H1 (cell line): ENCODE measurements at regions not wholly inside any gene's neighbourhood (a gene's known extent, or its start where the extent isn't known, plus 50 kb on each side); places are given as distances from the start of the nearest gene placed in this dataset.

Experiments
- CTCF ChIA-PET: fragments of 300-600 bp; sonication (Branson Sonifier 250); formaldehyde crosslinking; loops from one replicate; lab custom pipeline; 2021; ENCODE audit not compliant: partially characterized antibody; lab: Charles Lee
- POLR2A ChIA-PET: fragments of 300-600 bp; sonication (Branson Sonifier 250); formaldehyde crosslinking; loops from one replicate; lab custom pipeline; 2021; ENCODE audit warnings: inconsistent platforms; ENCODE audit not compliant: partially characterized antibody; lab: Charles Lee
- DNase-seq, 2 experiments: peaks; one replicate each; pipeline versions ENCODE4 v3.0.0 to v3.0.0-alpha.2; 2010 to 2022; ENCODE audit warnings: low spot score in 2 of 2, low read depth in 1 of 2, mixed read lengths in 1 of 2
- FAIRE-seq: peaks from 2 replicates; lab custom pipeline; 2011; peaks lifted over from hg19 to GRCh38; lab: Jason Lieb, UNC
- H2AFZ ChIP-seq: 2 replicates; pipeline ENCODE4 v1.8.1; 2012; ENCODE audit warnings: low read length, inconsistent platforms
- H2AK5ac ChIP-seq: 2 replicates; pipeline ENCODE4 v1.6.1; 2013; ENCODE audit warnings: low read depth, low read length
- H2BK120ac ChIP-seq: replicated peaks from 2 replicates; pipeline ENCODE3; 2013; ENCODE audit warnings: low read depth, low read length, inconsistent platforms
- H2BK12ac ChIP-seq: 2 replicates; pipeline ENCODE4 v1.6.1; 2013; ENCODE audit warnings: low read depth, low read length
- H2BK15ac ChIP-seq: 2 replicates; pipeline ENCODE4 v1.6.1; 2013; ENCODE audit warnings: low read length
- H2BK20ac ChIP-seq: 2 replicates; pipeline ENCODE4 v1.6.1; 2013; ENCODE audit warnings: low read length
- H2BK5ac ChIP-seq: 2 replicates; pipeline ENCODE4 v1.6.1; 2013; ENCODE audit warnings: low read depth, low read length
- H3K14ac ChIP-seq: 2 replicates; pipeline ENCODE4 v1.6.1; 2013; ENCODE audit warnings: inconsistent platforms; ENCODE audit not compliant: insufficient read length
- H3K18ac ChIP-seq: 2 replicates; pipeline ENCODE4 v1.6.1; 2013; ENCODE audit warnings: low read length; ENCODE audit errors: extremely low read depth
- H3K23ac ChIP-seq: 2 replicates; pipeline ENCODE4 v1.6.1; 2013; ENCODE audit warnings: inconsistent platforms; ENCODE audit not compliant: insufficient read length
- H3K23me2 ChIP-seq: 2 replicates; pipeline ENCODE4 v1.6.1; 2013; ENCODE audit warnings: low read depth, low read length
- H3K27ac ChIP-seq: 2 replicates; pipeline ENCODE4 v1.6.1; 2011; ENCODE audit warnings: low read depth, low read length, inconsistent platforms
- H3K27me3 ChIP-seq, 4 experiments: replicated peaks in 1 of 4; 1 replicate in 1 of 4; 2 replicates in 3 of 4; pipeline versions ENCODE4 v1.6.1 to v1.8.1; 2011 to 2013; ENCODE audit warnings: low read length in 3 of 4, mild to moderate bottlenecking in 3 of 4, inconsistent platforms in 2 of 4, mixed read lengths in 2 of 4, moderate library complexity in 1 of 4; ENCODE audit not compliant: control insufficient read depth in 3 of 4, insufficient read depth in 3 of 4; ENCODE audit errors: extremely low read depth in 1 of 4
- H3K36me3 ChIP-seq, 4 experiments: 2 replicates each; pipeline versions ENCODE4 v1.6.1 to v1.8.1; 2011 to 2013; ENCODE audit warnings: mild to moderate bottlenecking in 4 of 4, low read length in 3 of 4, moderate library complexity in 2 of 4, control low read depth in 1 of 4, inconsistent platforms in 1 of 4; ENCODE audit not compliant: insufficient read depth in 4 of 4, control insufficient read depth in 2 of 4
- H3K4ac ChIP-seq: replicated peaks from 2 replicates; pipeline ENCODE3; 2013; ENCODE audit warnings: low read length, low read depth, mixed read lengths, inconsistent platforms; ENCODE audit not compliant: insufficient read length
- H3K4me1 ChIP-seq, 4 experiments: replicated peaks in 1 of 4; 1 replicate in 1 of 4; 2 replicates in 3 of 4; pipeline versions ENCODE4 v1.6.1 to v1.8.1; 2011 to 2013; ENCODE audit warnings: low read length in 3 of 4, inconsistent platforms in 2 of 4, mixed read lengths in 1 of 4; ENCODE audit not compliant: insufficient read depth in 4 of 4, control insufficient read depth in 3 of 4
- H3K4me2 ChIP-seq, 2 experiments: 2 replicates each; pipeline versions ENCODE4 v1.6.1 to v1.8.1; 2011 to 2013; ENCODE audit warnings: low read depth in 2 of 2, low read length in 2 of 2, control low read depth in 1 of 2, inconsistent platforms in 1 of 2, mild to moderate bottlenecking in 1 of 2; ENCODE audit not compliant: insufficient read depth in 1 of 2
- H3K4me3 ChIP-seq, 4 experiments: fragments of 200-600, 300-600 bp in 1 of 4; sonication (generic), shearing (Covaris generic), sonication (Bioruptor Twin) in 1 of 4; 2 replicates each; pipeline versions ENCODE4 v1.5.1 to v1.8.1; 2011 to 2016; ENCODE audit warnings: low read length in 4 of 4, low read depth in 3 of 4, control low read depth in 2 of 4, inconsistent platforms in 2 of 4, mild to moderate bottlenecking in 2 of 4, mixed read lengths in 1 of 4, moderate library complexity in 1 of 4; ENCODE audit not compliant: insufficient read depth in 2 of 4; ENCODE audit errors: extremely low read depth in 1 of 4
- H3K56ac ChIP-seq: replicated peaks from 2 replicates; pipeline ENCODE3; 2013; ENCODE audit warnings: low read depth, mild to moderate bottlenecking, mixed read lengths, low read length, inconsistent platforms; ENCODE audit not compliant: insufficient read length
- H3K79me1 ChIP-seq: 2 replicates; pipeline ENCODE4 v1.6.1; 2013; ENCODE audit warnings: low read depth, low read length, control low read depth
- H3K79me2 ChIP-seq, 2 experiments: 2 replicates each; pipeline versions ENCODE4 v1.6.1 to v1.8.1; 2012 to 2013; ENCODE audit warnings: low read length in 2 of 2, mild to moderate bottlenecking in 2 of 2, inconsistent platforms in 1 of 2; ENCODE audit not compliant: insufficient read depth in 2 of 2, control insufficient read depth in 1 of 2
- H3K9ac ChIP-seq, 4 experiments: replicated peaks in 1 of 4; 1 replicate in 1 of 4; 2 replicates in 3 of 4; pipeline versions ENCODE4 v1.6.1 to v1.8.1; 2011 to 2013; ENCODE audit warnings: low read depth in 3 of 4, low read length in 3 of 4, control low read depth in 2 of 4, mild to moderate bottlenecking in 2 of 4, moderate library complexity in 2 of 4, inconsistent platforms in 1 of 4; ENCODE audit errors: extremely low read depth in 1 of 4
- H3K9me3 ChIP-seq, 2 experiments: 2 replicates each; pipeline versions ENCODE4 v1.6.1 to v1.8.1; 2012 to 2013; ENCODE audit warnings: mild to moderate bottlenecking in 2 of 2, moderate library complexity in 2 of 2, control low read depth in 1 of 2, inconsistent platforms in 1 of 2, low read depth in 1 of 2, low read length in 1 of 2, mixed read lengths in 1 of 2; ENCODE audit not compliant: insufficient read depth in 2 of 2
- H4K20me1 ChIP-seq, 2 experiments: replicated peaks in 1 of 2; 2 replicates each; pipeline versions ENCODE3 to v1.8.1; 2011 to 2013; ENCODE audit warnings: inconsistent platforms in 2 of 2, low read length in 2 of 2, mild to moderate bottlenecking in 1 of 2; ENCODE audit not compliant: insufficient read depth in 2 of 2, control insufficient read depth in 1 of 2
- H4K5ac ChIP-seq: 2 replicates; pipeline ENCODE4 v1.6.1; 2013; ENCODE audit warnings: low read length, low read depth, mixed read lengths, inconsistent platforms; ENCODE audit not compliant: insufficient read length
- H4K8ac ChIP-seq: 2 replicates; pipeline ENCODE4 v1.8.0; 2013; ENCODE audit warnings: mild to moderate bottlenecking, moderate library complexity, low read length, inconsistent platforms; ENCODE audit not compliant: insufficient read depth; ENCODE audit errors: extremely low read depth
- H4K91ac ChIP-seq: replicated peaks from 2 replicates; pipeline ENCODE3; 2013; ENCODE audit warnings: low read length, mixed read lengths, inconsistent platforms; ENCODE audit not compliant: insufficient read length
- CTCF ChIP-seq, 3 experiments: IDR thresholded peaks; 1 replicate in 2 of 3; 2 replicates in 1 of 3; pipeline versions ENCODE4 v1.5.1 to v1.6.1; 2011; ENCODE audit warnings: low read length in 3 of 3, mild to moderate bottlenecking in 3 of 3, inconsistent platforms in 2 of 3, low read depth in 1 of 3, moderate library complexity in 1 of 3; ENCODE audit not compliant: insufficient read depth in 1 of 3; ENCODE audit errors: control extremely low read depth in 1 of 3
- NRF1 ChIP-seq: IDR thresholded peaks from 2 replicates; pipeline ENCODE4 v1.6.1; 2011; ENCODE audit warnings: mild to moderate bottlenecking, low read depth, low read length, improper control_type of control experiment
- POU5F1 ChIP-seq: IDR thresholded peaks from 2 replicates; pipeline ENCODE4 v1.6.1; 2011; ENCODE audit warnings: low read depth, mild to moderate bottlenecking, low read length, moderate library complexity
- RAD21 ChIP-seq, 2 experiments: IDR thresholded peaks in 1 of 2; conservative IDR thresholded peaks in 1 of 2; 2 replicates each; pipeline ENCODE4 v1.6.1; 2011; ENCODE audit warnings: low read depth in 2 of 2, low read length in 2 of 2, improper control_type of control experiment in 1 of 2, inconsistent platforms in 1 of 2, mild to moderate bottlenecking in 1 of 2, moderate library complexity in 1 of 2
- TAF1 ChIP-seq: IDR thresholded peaks from 2 replicates; pipeline ENCODE4 v1.6.1; 2011; ENCODE audit warnings: mild to moderate bottlenecking, low read depth, low read length
- TBP ChIP-seq: IDR thresholded peaks from 2 replicates; pipeline ENCODE4 v1.6.1; 2011; ENCODE audit warnings: low read depth, low read length, improper control_type of control experiment
- WGBS, 2 experiments: shearing (Covaris generic) in 1 of 2; methylation state at CpG; one replicate each; pipeline versions ENCODE4 v1.1.6 to v1.1.7; 2013 to 2015; ENCODE audit warnings: low lambda C conversion rate in 2 of 2, mixed read lengths in 2 of 2, inconsistent platforms in 1 of 2, low coverage in 1 of 2, missing lambda C conversion rate in 1 of 2; ENCODE audit not compliant: insufficient replicate concordance in 2 of 2, insufficient coverage in 1 of 2, insufficient read length in 1 of 2; ENCODE audit errors: extremely low coverage in 1 of 2, missing lambda C conversion rate in 1 of 2; 5-methylcytosine and 5-hydroxymethylcytosine counted together
- TF ChIP-seq, protein P1 (sequence below): IDR thresholded peaks from 2 replicates; pipeline ENCODE4 v1.6.1; 2012; ENCODE audit warnings: inconsistent platforms

- no peak overlapping the region for H2AK5ac ChIP-seq
- no peak overlapping the region for H3K56ac ChIP-seq
- H3K9me3 ChIP-seq = no peaks in the 10 kb centered on the region; a peak in 1 of 4 replicates
- H3K9ac ChIP-seq = no peak overlapping the region; a peak in 1 of 7 replicates
- no peak overlapping the region for H2BK20ac ChIP-seq
- POLR2A ChIA-PET = no interaction called here
- H3K4ac ChIP-seq = no peak overlapping the region
- H3K27ac ChIP-seq = no peak overlapping the region
- no peak for DNase-seq
- H3K18ac ChIP-seq = no peak overlapping the region
- peak; percentile 88 for FAIRE-seq
- H3K23me2 ChIP-seq = no peaks in the 10 kb centered on the region
- no peak for TF ChIP-seq TAF1
- TF ChIP-seq TBP = no peak
- TF ChIP-seq CTCF (IDR thresholded peaks at IDR 0.05; ENCODE audit: control extremely low read depth in 1 of 3, insufficient read depth in 1 of 3, low read depth in 1 of 3, low read length in 3 of 3) = peak in 2 of 3 experiments; percentile 47 to 57; a peak in 3 of 4 replicates
- no peak for TF ChIP-seq POU5F1
- TF ChIP-seq, protein P1, sequence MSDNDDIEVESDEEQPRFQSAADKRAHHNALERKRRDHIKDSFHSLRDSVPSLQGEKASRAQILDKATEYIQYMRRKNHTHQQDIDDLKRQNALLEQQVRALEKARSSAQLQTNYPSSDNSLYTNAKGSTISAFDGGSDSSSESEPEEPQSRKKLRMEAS = no peak
- TF ChIP-seq NRF1 = no peak
- TF ChIP-seq RAD21 (IDR thresholded peaks at IDR 0.05 in 1 of 2, conservative IDR thresholded peaks at IDR 0.05 in 1 of 2; ENCODE audit: low read depth in 2 of 2, low read length in 2 of 2) = peak; percentile 75
- H3K23ac ChIP-seq = no peak overlapping the region
- no peak overlapping the region for H4K8ac ChIP-seq
- H2AFZ ChIP-seq = no peak overlapping the region
- H3K79me1 ChIP-seq = no peaks in the 10 kb centered on the region
- 0 out of 2 replicates have a peak overlapping the region, but pooled peaks have one; percentile 5 for H2BK5ac ChIP-seq
- H3K4me1 ChIP-seq = 0 out of 7 replicates have a peak, but pooled peaks cover 0 to 4% (median 1%) of the 10 kb centered on the region in 4 experiments
- no peaks in the 10 kb centered on the region for H3K36me3 ChIP-seq
- H3K14ac ChIP-seq = no peak overlapping the region
- CTCF ChIA-PET = interaction anchor here (0.6 to 2.0 kb wide), 21 partner anchors 9 to 969 kb away, joined by 3 to 7 read pairs (median 4); no protein-coding TSS in a partner anchor
- H2BK120ac ChIP-seq = no peak overlapping the region
- H4K91ac ChIP-seq = no peak overlapping the region
- H2BK12ac ChIP-seq = 0 out of 2 replicates have a peak overlapping the region, but pooled peaks have one; percentile 60
- H3K79me2 ChIP-seq = no peaks in the 10 kb centered on the region
- no peak overlapping the region for H2BK15ac ChIP-seq
- H3K4me3 ChIP-seq = no peak overlapping the region
- H4K20me1 ChIP-seq = no peaks in the 10 kb centered on the region
- H4K5ac ChIP-seq = no peak overlapping the region
- H3K4me2 ChIP-seq = no peak overlapping the region
- no peaks in the 10 kb centered on the region for H3K27me3 ChIP-seq
- 65% methylated on average over 3 of the region's 3 CpGs; no CpG with 5 or more reads in 1 of the 2 experiments for WGBS, 2 experiments
Measured at GRCh38 chr21:19507682-19508260, 1104.2 kb upstream of the TMPRSS15 start.
